ELR (cell line): ENCODE measurements at regions not wholly inside any gene's neighbourhood (a gene's known extent, or its start where the extent isn't known, plus 50 kb on each side); places are given as distances from the start of the nearest gene placed in this dataset.
A peak's percentile ranks its signal among the peaks of the same experiment; 100 is the strongest.
"Not testable (repeated sequence)": the region's sequence is repeated elsewhere in the genome, so short reads cannot be mapped to it uniquely, and the experiment has no call there.

Experiments used
- DNase-seq: peaks from one replicate; pipeline ENCODE4 v3.0.0-alpha.2; 2015; ENCODE audit warnings: low read depth

- no peak for DNase-seq
Measured at GRCh38 chr3:147153830-147154539, 252.4 kb downstream of the ZIC4 start.

GRCh38 chr3:147152476-147152875, 253.9 kb downstream of the ZIC4 start:
- DNase-seq, result no peak

GRCh38 chr3:147141516-147142288, 264.6 kb downstream of the ZIC4 start:
- DNase-seq, result peak; percentile 56

DNA sequence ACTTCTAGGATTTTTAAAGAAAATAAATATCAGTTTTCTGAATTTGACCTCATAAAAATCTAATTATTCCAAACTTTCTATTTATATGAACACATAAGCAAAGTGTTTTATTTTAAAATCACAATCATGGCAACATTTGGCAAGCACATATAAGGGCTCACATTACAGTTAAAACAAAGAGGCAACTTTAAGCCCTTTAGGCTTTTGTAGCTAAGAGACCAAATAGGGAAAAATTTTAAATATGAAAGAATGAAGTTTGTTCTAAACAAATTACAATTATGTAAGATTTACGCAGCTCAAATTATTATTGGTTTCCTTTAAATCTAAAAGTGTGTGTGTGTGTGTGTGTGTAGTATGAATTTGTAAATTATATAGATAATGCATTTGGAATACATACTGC, 267.0 kb downstream of the ZIC4 start:
- no peak for DNase-seq

GRCh38 chr3:147132168-147132567, 274.2 kb downstream of the ZIC4 start:
- DNase-seq, result no peak

- DNase-seq, result peak; percentile 73
Measured at GRCh38 chr3:147130461-147130860, 275.9 kb downstream of the ZIC4 start.

DNA sequence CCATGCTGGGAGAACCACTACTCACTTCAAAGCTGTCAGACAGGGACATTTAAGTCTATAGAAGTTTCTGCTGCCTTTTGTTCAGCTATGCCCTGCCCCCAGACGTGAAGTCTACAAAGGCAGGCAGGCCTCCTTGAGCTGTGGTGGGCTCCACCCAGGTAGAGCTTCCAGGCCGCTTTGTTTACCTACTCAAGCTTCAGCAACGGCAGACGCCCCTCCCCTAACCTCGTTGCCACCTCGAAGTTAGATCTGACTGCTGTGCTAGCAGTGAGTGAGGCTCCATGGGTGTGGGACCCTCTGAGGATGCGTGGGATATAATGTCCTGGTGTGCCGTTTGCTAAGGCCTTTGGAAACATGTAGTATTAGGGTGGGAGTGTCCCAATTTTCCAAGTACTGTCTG, 276.7 kb downstream of the ZIC4 start:
- no peak for DNase-seq

DNA sequence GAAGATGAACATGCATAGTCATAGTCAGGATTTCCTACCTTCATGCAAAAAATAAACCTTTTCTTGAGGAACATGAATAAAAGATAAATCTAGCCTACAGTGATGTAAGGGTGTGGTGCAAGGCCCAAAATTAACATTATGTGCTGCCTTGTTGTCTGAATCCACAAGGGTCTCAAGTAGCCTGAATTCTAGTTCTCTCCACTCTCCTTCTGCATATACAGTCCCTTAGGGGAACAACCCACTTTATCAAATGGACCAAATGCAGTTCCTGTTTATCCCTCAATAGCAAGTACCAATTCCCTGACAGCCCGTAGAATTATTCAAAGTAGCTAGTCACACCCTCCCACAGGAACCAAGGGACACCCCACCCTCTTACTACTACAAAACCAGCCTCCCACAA, 284.0 kb downstream of the ZIC4 start:
- DNase-seq, result no peak

GRCh38 chr3:147119989-147120388, 286.4 kb downstream of the ZIC4 start:
- peak; percentile 62 for DNase-seq

DNA sequence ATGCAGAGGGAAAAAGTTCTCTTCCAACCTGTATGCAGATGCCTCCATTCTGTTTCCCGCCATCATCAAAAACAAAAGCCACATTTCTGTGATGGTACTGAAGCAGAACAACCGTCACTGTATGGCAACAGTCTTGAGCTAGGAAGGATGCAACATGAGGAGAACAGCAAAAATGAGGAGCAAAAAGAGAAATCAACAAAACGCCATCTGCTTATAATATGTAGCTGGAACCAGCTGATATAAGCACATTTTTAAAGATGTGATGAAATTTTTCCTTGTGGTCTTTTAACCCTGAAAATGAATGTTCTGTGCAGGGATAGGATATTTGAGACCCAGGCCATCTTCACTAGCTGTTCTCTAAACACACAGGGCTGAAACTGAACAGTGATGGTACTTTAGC, 287.0 kb downstream of the ZIC4 start:
- DNase-seq, result no peak

DNA sequence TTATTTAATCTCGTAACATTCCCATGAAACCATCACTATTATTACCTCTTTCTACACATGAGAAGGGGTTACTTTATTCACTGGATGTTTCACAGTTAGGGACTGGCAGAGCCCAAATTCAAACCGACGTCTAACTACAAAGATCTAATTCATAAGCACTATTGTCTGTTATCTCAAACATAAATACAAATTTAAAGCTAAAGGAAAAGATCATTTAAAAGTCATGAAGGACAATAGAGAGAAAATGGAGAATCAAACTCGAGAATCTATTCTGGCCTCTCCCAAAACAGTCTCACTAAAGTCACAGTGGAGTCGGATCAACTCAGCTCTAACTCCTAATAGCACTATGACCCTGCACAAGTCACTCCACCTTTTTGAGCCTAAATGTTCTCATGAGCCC, 287.7 kb downstream of the ZIC4 start:
- DNase-seq, result no peak

DNA sequence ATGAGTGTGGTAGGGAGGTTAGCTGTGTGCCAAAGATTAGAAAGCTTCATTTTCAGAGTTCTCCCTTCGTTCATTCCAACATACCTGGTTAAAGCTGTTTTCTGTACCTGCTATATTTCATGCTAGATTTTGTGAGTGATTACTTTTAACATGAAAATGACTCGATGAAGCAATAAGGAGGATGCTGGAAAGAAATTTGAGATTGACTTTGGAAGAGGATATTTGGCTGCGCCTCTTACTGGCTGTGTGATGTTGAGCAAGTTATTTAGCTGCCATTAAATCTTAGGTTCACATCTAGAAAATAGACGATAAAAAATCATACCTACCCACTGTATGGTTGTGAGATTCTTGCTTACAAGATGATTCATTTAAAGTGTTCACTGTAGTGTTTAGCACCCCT, 288.7 kb downstream of the ZIC4 start:
- DNase-seq, result no peak

DNA sequence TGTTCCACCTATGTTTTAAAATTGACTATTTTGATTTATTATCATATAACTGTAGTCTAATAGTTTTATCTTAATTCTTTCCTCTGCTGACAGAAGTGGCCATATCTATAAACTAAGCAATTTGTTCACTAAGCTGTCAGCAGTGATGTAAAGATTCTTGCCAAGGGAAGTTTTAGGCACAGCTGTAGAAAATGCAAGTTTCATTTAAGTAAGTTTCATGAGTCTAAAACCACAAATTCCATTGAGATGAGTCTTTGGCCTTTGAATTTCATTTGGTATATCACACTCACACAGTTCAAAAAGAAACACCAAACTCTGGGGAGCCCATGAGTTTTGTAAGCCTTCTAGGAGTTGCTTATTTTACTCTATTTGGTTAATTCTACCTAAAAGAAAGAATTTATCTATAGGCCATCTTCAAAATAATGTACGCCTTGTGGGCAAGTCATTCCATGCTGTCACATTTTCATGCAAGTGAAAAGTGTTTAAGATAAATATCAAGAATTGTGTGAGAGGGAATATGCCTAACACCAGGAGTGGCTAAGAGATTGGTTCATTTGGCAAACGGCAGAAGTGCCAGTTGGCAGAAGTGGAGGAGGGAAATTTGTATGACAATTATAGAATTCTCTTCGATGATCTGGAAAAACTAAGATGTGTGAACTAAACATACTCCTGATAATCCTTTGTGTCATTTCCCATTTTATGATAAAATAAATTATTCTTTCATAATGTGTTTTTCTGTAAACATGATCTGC, 292.9 kb downstream of the ZIC4 start:
- peak; percentile 94 for DNase-seq

DNA sequence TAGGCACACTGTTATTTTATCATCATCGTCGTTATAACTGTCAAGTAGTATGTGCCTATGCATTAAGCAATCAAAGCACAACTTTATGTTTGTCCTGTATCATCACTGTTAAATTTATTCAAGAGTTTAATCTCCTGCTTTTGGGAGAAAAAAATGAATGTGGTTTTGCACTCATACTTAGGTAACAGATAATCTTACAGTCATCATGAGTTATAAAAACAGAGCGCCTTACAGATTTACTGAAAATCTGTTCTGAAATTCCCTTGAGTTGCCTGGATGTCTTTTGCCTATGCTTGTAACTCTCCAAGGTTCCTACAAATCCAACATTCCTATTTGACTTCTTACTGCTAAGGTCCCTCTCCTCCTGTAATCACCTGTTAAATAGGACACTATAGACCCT, 307.3 kb downstream of the ZIC4 start:
- DNase-seq, result peak; percentile 25

- peak; percentile 59 for DNase-seq
Measured at GRCh38 chr3:147090461-147090860, 315.9 kb downstream of the ZIC4 start.

DNA sequence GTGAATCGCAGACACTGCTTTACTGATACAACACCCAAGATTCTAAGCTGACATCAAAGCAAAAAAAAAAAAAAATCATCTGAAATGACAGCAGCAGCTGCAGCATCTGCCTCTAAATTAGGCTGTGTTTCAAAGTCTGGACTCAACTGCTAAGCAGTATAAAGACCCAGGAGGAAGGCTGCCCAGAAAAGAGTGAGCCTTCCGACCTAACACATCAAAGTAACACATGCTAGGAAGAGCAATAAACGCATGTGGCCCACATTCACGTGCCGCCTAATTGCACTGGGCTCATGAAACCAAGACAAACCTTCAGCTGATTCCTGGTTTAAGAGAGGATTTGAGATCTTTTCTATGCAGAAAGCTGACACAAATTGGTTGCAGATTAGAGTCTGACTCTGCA, 317.1 kb downstream of the ZIC4 start:
- no peak for DNase-seq

DNA sequence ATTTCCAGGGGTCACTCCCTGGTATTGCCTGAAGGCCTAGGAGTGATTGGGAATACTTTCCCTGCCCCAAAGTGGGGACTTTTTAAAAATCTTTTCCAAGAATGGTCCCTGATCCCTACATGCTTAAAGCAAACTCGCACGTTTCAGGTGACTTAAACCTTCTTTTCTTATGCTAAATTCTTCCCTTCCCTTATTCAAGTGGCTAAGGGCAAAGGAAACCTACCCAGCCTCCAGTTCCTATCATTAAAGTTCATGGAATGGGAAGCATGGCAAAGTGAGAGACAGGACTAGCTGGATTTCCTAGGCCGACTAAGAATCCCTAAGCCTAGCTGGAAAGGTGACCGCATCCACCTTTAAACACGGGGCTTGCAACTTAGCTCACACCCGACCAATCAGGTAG, 346.8 kb downstream of the ZIC4 start:
- not testable (repeated sequence) for DNase-seq

DNA sequence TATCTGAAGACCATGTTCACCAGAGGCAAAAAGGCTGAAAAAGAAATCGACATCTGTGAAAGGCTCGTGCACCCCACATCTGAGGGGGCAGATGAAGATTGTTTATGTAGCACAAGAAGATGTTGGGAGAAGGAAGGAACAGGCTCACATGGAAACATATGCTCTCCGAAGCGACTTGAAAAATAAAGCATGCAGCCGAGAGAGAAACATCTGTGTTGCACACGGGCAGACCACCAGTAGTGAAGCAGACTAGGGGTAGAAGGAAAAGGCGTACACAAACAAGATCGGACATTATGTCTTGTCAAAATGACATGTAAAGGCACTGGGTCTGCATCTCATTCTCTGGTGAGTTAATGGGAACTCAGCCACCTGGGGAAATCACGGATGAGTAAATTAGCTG, 356.5 kb downstream of the ZIC4 start:
- no peak for DNase-seq

DNA sequence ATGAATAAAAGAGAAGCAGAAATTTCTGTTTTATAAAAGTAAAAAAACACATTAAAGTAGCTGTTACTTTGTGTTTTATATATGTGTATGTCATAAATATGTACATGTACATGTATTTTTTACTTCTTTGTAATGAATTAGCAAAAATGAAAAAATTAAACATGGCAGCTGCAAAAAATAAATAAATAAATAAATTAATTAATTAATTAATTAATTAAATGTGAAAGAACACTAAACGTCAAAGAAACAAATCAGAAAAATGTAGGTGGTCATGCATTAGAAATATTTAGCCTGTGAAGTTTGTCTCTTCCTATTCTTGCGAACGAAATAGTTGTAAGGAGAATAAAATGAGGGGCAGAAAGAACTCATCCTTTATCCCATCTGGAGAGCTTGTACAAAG, 357.0 kb downstream of the ZIC4 start:
- DNase-seq, result no peak

DNA sequence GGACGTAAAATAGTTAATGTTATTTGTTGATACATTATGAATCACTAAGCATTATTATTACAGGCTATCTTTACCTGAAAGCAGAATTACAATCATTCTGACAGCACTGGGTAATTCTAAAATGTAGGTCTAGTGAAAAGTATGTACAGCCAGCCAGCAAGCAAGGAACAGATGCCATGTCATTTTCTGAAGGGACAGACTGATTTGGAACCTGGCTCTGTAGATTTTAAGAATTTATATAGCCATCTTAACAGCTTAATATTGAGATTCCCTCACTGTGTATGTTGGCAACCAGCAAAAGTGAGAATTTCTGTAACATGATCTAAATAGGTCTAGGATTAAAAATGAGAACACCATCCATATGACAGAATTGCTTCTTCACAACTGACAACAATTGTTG, 359.4 kb downstream of the ZIC4 start:
- DNase-seq, result no peak

- peak; percentile 42 for DNase-seq
Measured at GRCh38 chr3:147038481-147038880, 367.9 kb downstream of the ZIC4 start.

DNA sequence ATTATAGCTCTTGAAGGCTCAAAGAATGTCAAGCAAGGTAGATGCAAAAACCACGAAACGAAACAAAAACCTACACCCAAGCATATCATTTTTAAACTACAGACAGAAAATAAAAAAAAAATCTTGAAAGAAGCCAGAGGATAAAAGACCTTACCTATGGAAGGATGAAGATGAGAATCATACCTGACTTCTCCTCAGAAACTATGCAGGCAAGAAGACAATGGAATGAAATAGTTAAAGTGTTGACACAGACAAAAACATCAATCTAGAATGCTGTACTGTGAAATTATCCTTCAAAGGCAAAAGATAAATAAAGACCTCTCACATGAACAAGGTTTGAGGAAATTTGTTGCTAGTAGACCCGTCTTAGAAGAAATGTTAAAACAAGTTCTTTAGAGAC, 372.0 kb downstream of the ZIC4 start:
- DNase-seq, result peak; percentile 5

DNA sequence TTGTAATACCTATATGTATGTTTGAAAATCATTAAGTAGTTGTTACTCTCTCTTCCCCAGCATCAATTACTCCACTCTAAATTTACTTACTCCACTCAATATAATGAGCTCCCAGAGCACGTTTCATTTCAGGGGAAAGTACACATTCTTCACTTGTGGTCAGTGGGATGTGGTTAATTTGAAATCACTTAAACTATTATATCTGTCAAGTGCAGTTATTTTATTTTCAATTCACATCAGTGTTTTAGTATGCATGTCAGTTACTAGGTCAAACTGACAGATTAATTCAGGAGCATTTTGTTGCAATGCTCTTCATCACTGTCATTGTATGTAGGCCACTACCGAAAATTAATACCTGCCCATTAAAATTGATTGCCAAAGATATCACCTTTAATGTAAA, 376.1 kb downstream of the ZIC4 start:
- DNase-seq, result no peak
